B cell (primary cell): ENCODE measurements at regions not wholly inside any gene's neighbourhood (a gene's known extent, or its start where the extent isn't known, plus 50 kb on each side); places are given as distances from the start of the nearest gene placed in this dataset.
"Not testable (repeated sequence)": the region's sequence is repeated elsewhere in the genome, so short reads cannot be mapped to it uniquely, and the experiment has no call there.

Experiments used
- ATAC-seq: fragments of 200-7000 bp; cut with Tn5 transposase; one replicate; pipeline ENCODE4 v1.10.0; 2021; ENCODE audit warnings: low read depth, mild to moderate bottlenecking, moderate number of reproducible peaks, moderate library complexity
- CTCF ChIA-PET: fragments of 350-600 bp; sonication (Branson Sonifier 250); formaldehyde crosslinking; loops from one replicate; lab custom pipeline; 2021; ENCODE audit warnings: antibody characterized with exemption, inconsistent platforms; lab: Charles Lee
- POLR2A ChIA-PET: fragments of 350-600 bp; sonication (Branson Sonifier 250); formaldehyde crosslinking; loops from one replicate; lab custom pipeline; 2021; ENCODE audit warnings: antibody characterized with exemption; lab: Charles Lee
- DNase-seq: peaks from one replicate; pipeline ENCODE4 v3.0.0; 2013
- H2AFZ ChIP-seq: 2 replicates; pipeline ENCODE4 v1.6.1; 2012; ENCODE audit warnings: mild to moderate bottlenecking, low read depth, low read length; ENCODE audit not compliant: insufficient read depth, poor library complexity, severe bottlenecking
- H3K27ac ChIP-seq, 2 donors: 1 replicate in 1 of 2; 2 replicates in 1 of 2; pipeline ENCODE4 v1.5.1; 2012 to 2013; ENCODE audit warnings: low read length in 2 of 2, mild to moderate bottlenecking in 2 of 2, moderate library complexity in 1 of 2
- H3K27me3 ChIP-seq, 4 experiments: fragments of 200-600 bp in 1 of 4; sonication (generic) in 1 of 4; replicated peaks in 1 of 4; 1 replicate in 2 of 4; 2 replicates in 2 of 4; pipeline versions ENCODE4 v1.6.1 to v1.7.0; 2013 to 2016; ENCODE audit warnings: low read length in 3 of 4, mild to moderate bottlenecking in 2 of 4, mixed read lengths in 1 of 4, moderate library complexity in 1 of 4; ENCODE audit not compliant: insufficient read depth in 4 of 4, control insufficient read depth in 3 of 4; ENCODE audit errors: control extremely low read depth in 1 of 4
- H3K36me3 ChIP-seq, 2 experiments: replicated peaks in 1 of 2; 1 replicate in 1 of 2; 2 replicates in 1 of 2; pipeline versions ENCODE4 v1.6.1 to v1.7.1; 2013; ENCODE audit warnings: low read length in 1 of 2; ENCODE audit not compliant: insufficient read depth in 2 of 2, control insufficient read depth in 1 of 2; ENCODE audit errors: control extremely low read depth in 1 of 2, extremely low read depth in 1 of 2
- H3K4me1 ChIP-seq, 2 donors: fragments of 200-600 bp in 1 of 2; sonication (generic) in 1 of 2; 1 replicate in 1 of 2; 2 replicates in 1 of 2; pipeline versions ENCODE4 v1.5.1 to v1.6.1; 2013 to 2017; ENCODE audit warnings: low read length in 2 of 2; ENCODE audit not compliant: control insufficient read depth in 2 of 2, insufficient read depth in 2 of 2
- H3K4me2 ChIP-seq: replicated peaks from 2 replicates; pipeline ENCODE3; 2012; ENCODE audit warnings: mild to moderate bottlenecking, low read depth, low read length; ENCODE audit not compliant: poor library complexity, severe bottlenecking
- H3K4me3 ChIP-seq, 5 experiments: fragments of 200-600 bp in 1 of 5; sonication (generic) in 1 of 5; 1 replicate in 3 of 5; 2 replicates in 2 of 5; pipeline versions ENCODE4 v1.5.1 to v1.7.0; 2011 to 2016; ENCODE audit warnings: low read length in 4 of 5, mild to moderate bottlenecking in 4 of 5, low read depth in 2 of 5, control low read depth in 1 of 5, moderate library complexity in 1 of 5; ENCODE audit not compliant: insufficient read depth in 1 of 5; ENCODE audit errors: control extremely low read depth in 1 of 5, extremely low read depth in 1 of 5
- H3K79me2 ChIP-seq: fragments of 200-600 bp; sonication (generic); one replicate; pipeline ENCODE4 v1.6.0; 2016; ENCODE audit warnings: low read length; ENCODE audit not compliant: control insufficient read depth, insufficient read depth
- H3K9ac ChIP-seq: fragments of 200-600 bp; sonication (generic); 2 replicates; pipeline ENCODE4 v1.6.1; 2017; ENCODE audit warnings: mild to moderate bottlenecking, low read length, moderate library complexity
- H3K9me3 ChIP-seq, 3 donors: one replicate each; pipeline versions ENCODE4 v1.6.1 to v1.7.1; 2013; ENCODE audit warnings: low read length in 2 of 3; ENCODE audit not compliant: control insufficient read depth in 2 of 3, insufficient read depth in 1 of 3; ENCODE audit errors: control extremely low read depth in 1 of 3
- H4K20me1 ChIP-seq: 2 replicates; pipeline ENCODE4 v1.6.0; 2012; ENCODE audit warnings: mild to moderate bottlenecking, low read length; ENCODE audit not compliant: insufficient read depth, control insufficient read depth, poor library complexity, severe bottlenecking
- H3K27ac Mint-ChIP-seq: one replicate; pipeline ENCODE4 v1.8.0; 2021; ENCODE audit warnings: mixed read lengths
- H3K27me3 Mint-ChIP-seq: one replicate; pipeline ENCODE4 v1.8.0; 2021; ENCODE audit warnings: mixed read lengths
- H3K4me1 Mint-ChIP-seq: one replicate; pipeline ENCODE4 v1.8.0; 2021; ENCODE audit warnings: mixed read lengths
- H3K4me3 Mint-ChIP-seq: one replicate; pipeline ENCODE4 v1.8.0; 2021; ENCODE audit warnings: mixed read lengths
- H3K9me3 Mint-ChIP-seq: one replicate; pipeline ENCODE4 v1.8.0; 2022; ENCODE audit warnings: mixed read lengths; ENCODE audit not compliant: insufficient read depth
- EZH2 ChIP-seq: IDR thresholded peaks from 2 replicates; pipeline ENCODE4 v1.6.1; 2012; ENCODE audit warnings: borderline replicate concordance, low read depth, mild to moderate bottlenecking, moderate library complexity, low read length; ENCODE audit not compliant: insufficient read depth, poor library complexity, severe bottlenecking
- WGBS: methylation state at CpG from one replicate; pipeline ENCODE4 v1.1.5; 2013; ENCODE audit warnings: missing lambda C conversion rate; ENCODE audit not compliant: insufficient coverage; 5-methylcytosine and 5-hydroxymethylcytosine counted together
- intact Hi-C: fragments of 100-400 bp; cut with micrococcal nuclease; formaldehyde crosslinking; loops from one replicate; pipeline ENCODE4 v1.10.0; 2022
- TF ChIP-seq, protein P1 (sequence below): fragments of 200-600 bp; IDR thresholded peaks from one replicate; pipeline ENCODE4 v1.8.0; 2022; ENCODE audit warnings: antibody characterized with exemption, mild to moderate bottlenecking

DNA sequence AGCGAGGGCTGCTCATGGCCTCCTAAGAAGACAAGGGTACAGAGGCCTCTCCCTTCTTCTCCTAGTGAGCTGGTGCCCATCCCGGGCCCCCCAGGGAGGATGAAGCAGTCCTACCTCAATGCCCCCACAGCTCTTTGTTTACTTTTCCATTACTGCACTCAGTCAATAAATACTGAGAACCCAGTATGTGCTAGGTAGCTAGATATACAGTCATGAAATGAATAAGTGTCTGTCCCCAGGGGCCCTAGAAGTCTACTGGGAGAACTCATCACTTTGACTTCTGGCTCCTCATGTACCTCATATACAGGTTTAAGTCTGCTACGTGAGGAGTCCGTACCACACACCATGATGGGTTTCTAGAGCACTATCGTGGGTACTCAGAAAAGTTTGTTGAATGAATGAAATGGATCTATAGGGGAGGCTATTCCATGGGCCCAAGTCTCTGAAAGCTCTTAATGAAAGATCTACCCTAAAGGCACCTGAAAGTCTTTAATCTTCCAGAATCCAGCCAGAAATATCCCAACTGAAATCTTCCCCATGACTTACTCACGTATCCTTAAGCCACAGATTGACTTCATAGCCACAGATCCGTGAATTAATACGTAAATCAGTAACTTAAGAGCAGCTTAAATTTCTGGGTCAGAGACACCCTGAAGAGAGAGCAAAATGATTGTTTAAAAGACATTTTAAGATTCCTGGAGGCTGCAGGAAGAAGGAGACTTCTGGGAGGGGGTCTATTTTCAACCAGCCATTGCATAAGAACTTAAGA lies 51.6 kb upstream of the POMP start:
- no peak overlapping the region for H3K27ac Mint-ChIP-seq
- Histone ChIP-seq H3K27ac (no peak overlapping the region), H2AFZ (no peak overlapping the region), H3K4me3 (no peak overlapping the region), H4K20me1 (no peaks in the 10 kb centered on the region), H3K9me3 (no peaks in the 10 kb centered on the region), H3K79me2 (no peaks in the 10 kb centered on the region), H3K4me1 (no peaks in the 10 kb centered on the region), H3K9ac (no peak overlapping the region), H3K27me3 (no peaks in the 10 kb centered on the region), H3K4me2 (no peak overlapping the region), H3K36me3 (no peaks in the 10 kb centered on the region)
- WGBS: 93% methylated on average over 4 of the region's 8 CpGs
- TF ChIP-seq EZH2: no peak
- H3K9me3 Mint-ChIP-seq: no peaks in the 10 kb centered on the region
- no peak for DNase-seq
- POLR2A ChIA-PET: no interaction called here
- H3K4me3 Mint-ChIP-seq: no peak overlapping the region
- H3K4me1 Mint-ChIP-seq: no peaks in the 10 kb centered on the region
- no peaks in the 10 kb centered on the region for H3K27me3 Mint-ChIP-seq
- no peak for ATAC-seq
- intact Hi-C loops: no loop called here
- CTCF ChIA-PET: interaction anchor here (0.7 kb wide), 1 partner anchor 241 kb away, joined by 3 read pairs; no protein-coding TSS in a partner anchor

DNA sequence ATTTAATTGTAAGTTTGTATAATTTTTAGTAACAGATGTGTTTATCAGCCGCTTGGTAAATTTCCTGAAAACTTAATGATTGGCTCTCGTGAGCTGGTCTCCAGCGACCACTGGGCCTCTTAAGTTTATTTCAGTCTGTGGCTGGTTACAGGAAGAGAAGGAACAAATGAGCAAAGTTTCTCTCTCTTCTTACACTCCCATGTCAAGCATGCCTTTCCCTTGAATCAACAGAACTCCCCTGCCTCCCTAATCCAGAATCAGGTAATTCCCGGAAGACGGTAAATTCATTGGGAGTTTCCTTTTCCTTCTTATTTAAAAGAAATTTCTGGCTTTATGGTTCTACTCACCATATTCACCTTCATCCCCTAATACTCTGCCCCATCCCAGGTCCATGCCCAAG lies 52.5 kb upstream of the POMP start:
- TF ChIP-seq EZH2: no peak
- TF ChIP-seq, protein P1, sequence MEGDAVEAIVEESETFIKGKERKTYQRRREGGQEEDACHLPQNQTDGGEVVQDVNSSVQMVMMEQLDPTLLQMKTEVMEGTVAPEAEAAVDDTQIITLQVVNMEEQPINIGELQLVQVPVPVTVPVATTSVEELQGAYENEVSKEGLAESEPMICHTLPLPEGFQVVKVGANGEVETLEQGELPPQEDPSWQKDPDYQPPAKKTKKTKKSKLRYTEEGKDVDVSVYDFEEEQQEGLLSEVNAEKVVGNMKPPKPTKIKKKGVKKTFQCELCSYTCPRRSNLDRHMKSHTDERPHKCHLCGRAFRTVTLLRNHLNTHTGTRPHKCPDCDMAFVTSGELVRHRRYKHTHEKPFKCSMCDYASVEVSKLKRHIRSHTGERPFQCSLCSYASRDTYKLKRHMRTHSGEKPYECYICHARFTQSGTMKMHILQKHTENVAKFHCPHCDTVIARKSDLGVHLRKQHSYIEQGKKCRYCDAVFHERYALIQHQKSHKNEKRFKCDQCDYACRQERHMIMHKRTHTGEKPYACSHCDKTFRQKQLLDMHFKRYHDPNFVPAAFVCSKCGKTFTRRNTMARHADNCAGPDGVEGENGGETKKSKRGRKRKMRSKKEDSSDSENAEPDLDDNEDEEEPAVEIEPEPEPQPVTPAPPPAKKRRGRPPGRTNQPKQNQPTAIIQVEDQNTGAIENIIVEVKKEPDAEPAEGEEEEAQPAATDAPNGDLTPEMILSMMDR: no peak
- H3K9ac ChIP-seq: no peak overlapping the region
- H3K4me3 ChIP-seq: no peak overlapping the region
- H3K4me2 ChIP-seq: no peak overlapping the region
- H3K27me3 ChIP-seq: no peaks in the 10 kb centered on the region
- ATAC-seq: no peak
- Mint-ChIP-seq H3K9me3 (no peaks in the 10 kb centered on the region), H3K4me1 (no peaks in the 10 kb centered on the region), H3K27me3 (no peaks in the 10 kb centered on the region), H3K4me3 (no peak overlapping the region), H3K27ac (no peak overlapping the region)
- POLR2A ChIA-PET: no interaction called here
- CTCF ChIA-PET: no interaction called here
- H3K4me1 ChIP-seq: no peaks in the 10 kb centered on the region
- no peak overlapping the region for H2AFZ ChIP-seq
- no peaks in the 10 kb centered on the region for H4K20me1 ChIP-seq
- H3K36me3 ChIP-seq: no peaks in the 10 kb centered on the region
- no peak overlapping the region for H3K27ac ChIP-seq
- no peaks in the 10 kb centered on the region for H3K9me3 ChIP-seq
- no peaks in the 10 kb centered on the region for H3K79me2 ChIP-seq
- DNase-seq: no peak
- intact Hi-C loops: no loop called here
- no CpG with 5 or more reads among the region's 5 CpGs for WGBS

DNA sequence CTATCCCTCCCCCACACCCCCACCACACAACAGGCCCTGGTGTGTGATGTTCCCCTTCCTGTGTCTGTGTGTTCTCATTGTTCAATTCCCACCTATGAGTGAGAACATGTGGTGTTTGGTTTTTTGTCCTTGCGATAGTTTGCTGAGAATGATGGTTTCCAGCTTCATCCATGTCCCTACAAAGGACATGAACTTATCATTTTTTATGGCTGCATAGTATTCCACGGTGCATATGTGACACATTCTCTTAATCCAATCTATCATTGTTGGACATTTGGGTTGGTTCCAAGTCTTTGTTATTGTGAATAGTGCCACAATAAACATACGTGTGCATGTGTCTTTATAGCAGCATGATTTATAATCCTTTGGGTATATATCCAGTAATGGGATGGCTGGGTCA lies 53.8 kb upstream of the POMP start:
- H3K27ac Mint-ChIP-seq, H3K27me3 ChIP-seq, H3K27me3 Mint-ChIP-seq, H3K4me3 ChIP-seq, H3K36me3 ChIP-seq, intact Hi-C loops, H3K79me2 ChIP-seq, H4K20me1 ChIP-seq, H3K4me1 ChIP-seq, H3K9me3 Mint-ChIP-seq, ATAC-seq, H3K4me1 Mint-ChIP-seq, CTCF ChIA-PET, H3K4me3 Mint-ChIP-seq, H3K9me3 ChIP-seq, H3K27ac ChIP-seq, DNase-seq, H3K4me2 ChIP-seq, H2AFZ ChIP-seq, H3K9ac ChIP-seq, POLR2A ChIA-PET: not testable (repeated sequence)
- WGBS: no CpG with 5 or more reads among the region's 3 CpGs
